Heart right ventricle (tissue), 16 donors: ENCODE measurements at regions not wholly inside any gene's neighbourhood (a gene's known extent, or its start where the extent isn't known, plus 50 kb on each side); places are given as distances from the start of the nearest gene placed in this dataset.

Experiments
- ATAC-seq, 8 donors: fragments of 200-7000 bp; cut with Tn5 transposase; one replicate each; pipeline ENCODE4 v1.9.1; 2020; ENCODE audit warnings: mild to moderate bottlenecking in 8 of 8, moderate library complexity in 8 of 8, moderate number of reproducible peaks in 1 of 8
- DNase-seq, 2 donors: peaks; one replicate each; pipeline ENCODE4 v3.0.0-alpha.2; 2020
- H3K27ac ChIP-seq, 10 donors: fragments of 200-600 bp; sonication (generic) in 2 of 10; one replicate each; pipeline versions ENCODE4 v1.5.0 to v1.8.0; 2020 to 2022; ENCODE audit warnings: mild to moderate bottlenecking in 3 of 10
- H3K27me3 ChIP-seq, 7 donors: fragments of 200-600 bp; one replicate each; pipeline ENCODE4 v1.8.0; 2021 to 2022; ENCODE audit warnings: mild to moderate bottlenecking in 2 of 7
- H3K36me3 ChIP-seq, 9 donors: fragments of 200-600 bp; sonication (generic) in 1 of 9; one replicate each; pipeline versions ENCODE4 v1.5.0 to v1.8.0; 2020 to 2022; ENCODE audit warnings: mild to moderate bottlenecking in 2 of 9
- H3K4me1 ChIP-seq, 9 donors: fragments of 200-600 bp; sonication (generic) in 1 of 9; one replicate each; pipeline versions ENCODE4 v1.5.0 to v1.8.0; 2020 to 2022; ENCODE audit warnings: mild to moderate bottlenecking in 4 of 9
- H3K4me3 ChIP-seq, 10 donors: fragments of 200-600 bp; sonication (generic) in 2 of 10; one replicate each; pipeline versions ENCODE4 v1.5.0 to v1.8.0; 2020 to 2022; ENCODE audit warnings: mild to moderate bottlenecking in 7 of 10, moderate library complexity in 2 of 10
- H3K9me3 ChIP-seq, 11 donors: fragments of 200-600 bp in 10 of 11; sonication (generic) in 2 of 11; one replicate each; pipeline versions ENCODE4 v1.5.0 to v1.8.0; 2013 to 2022; ENCODE audit warnings: mild to moderate bottlenecking in 2 of 11, control low read depth in 1 of 11, moderate library complexity in 1 of 11
- WGBS, 2 donors: extraction: QIAGEN DNeasy Blood & Tissue Kit; methylation state at CpG; one replicate each; pipeline ENCODE4 v1.1.7; 2013; ENCODE audit warnings: inconsistent platforms in 1 of 2; 5-methylcytosine and 5-hydroxymethylcytosine counted together
- intact Hi-C, 10 donors: fragments of 100-400 bp; cut with DNase I; formaldehyde crosslinking; loops; one replicate each; pipeline versions ENCODE4 v1.11.1 to v1.14.2; 2022
- TF ChIP-seq, protein P1 (sequence below), 9 donors: fragments of 200-600 bp; sonication (generic) in 2 of 9; IDR thresholded peaks; one replicate each; pipeline versions ENCODE4 v1.5.0 to v1.8.0; 2021 to 2022; ENCODE audit warnings: antibody characterized with exemption in 9 of 9, mild to moderate bottlenecking in 5 of 9, moderate library complexity in 1 of 9
- donor health status: Arrhythmogenic right ventricular cardiomyopathy.
- donor health status: ischemic (EF 13 %, LVEDD 7.1; RV severe dilation, severe dysfunction).
- donor health status: healthy with polysubstance abuse.
- donor health status: DM: no; HTN: yes; CAD: no.
- donor health status: DM: no; HTN: no; CAD: no.
- donor health status: ischemic (EF 25% LVEDD 6.9; RV normal size, moderate dysfunction).
- donor health status: ischemic (EF 25% LVEDD 5.7; RV mildly dilated, moderate dysfunction).
- donor health status: healthy.
- donor health status: DM: yes; HTN: yes; CAD: no.
- donor health status: Ischemic cardiomyopathy.
- donor health status: ischemic (EF 35%, LVEDD 5.7; RV mildly dilated, moderate dysfunction).
- donor health status: nonischemic (EF 11% LVEDD 7.7; RV severe dilation, severe dysfunction).
- donor health status: DM: yes; HTN: yes; CAD: no.
- donor health status: PGD.
- donor health status: ischemic (EF 29% LVEDD 5.4; RV normal size, mild dysfunction).
- donor health status: nonischemic (EF 23%, LVEDD 6.1; RV moderate dilation, normal function).

DNA sequence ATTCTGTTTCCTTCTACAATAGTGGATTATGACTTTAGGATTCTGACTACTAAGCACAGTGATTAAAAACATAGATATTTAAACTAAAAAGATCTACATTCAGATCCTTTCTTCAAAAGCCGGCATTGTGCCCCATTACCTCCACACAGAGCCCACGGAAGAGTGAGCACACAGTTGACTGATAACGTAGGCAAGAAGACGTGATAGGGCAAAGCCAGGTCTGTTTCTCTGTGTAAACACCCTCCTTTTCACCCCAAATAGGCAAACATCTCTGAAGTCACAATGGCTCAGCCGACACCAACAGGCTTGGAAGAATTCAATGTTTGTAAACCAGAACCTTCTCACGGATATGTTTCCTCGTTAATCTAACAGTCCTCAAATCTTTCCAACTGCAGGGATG, 302.9 kb downstream of the CMPK2 start:
- Histone ChIP-seq H3K27me3 (no peaks in the 10 kb centered on the region), H3K4me1 (no peaks in the 10 kb centered on the region), H3K9me3 (no peaks in the 10 kb centered on the region), H3K4me3 (no peak overlapping the region), H3K36me3 (no peaks in the 10 kb centered on the region), H3K27ac (no peak overlapping the region)
- intact Hi-C loops, result no loop called here
- TF ChIP-seq, protein P1, sequence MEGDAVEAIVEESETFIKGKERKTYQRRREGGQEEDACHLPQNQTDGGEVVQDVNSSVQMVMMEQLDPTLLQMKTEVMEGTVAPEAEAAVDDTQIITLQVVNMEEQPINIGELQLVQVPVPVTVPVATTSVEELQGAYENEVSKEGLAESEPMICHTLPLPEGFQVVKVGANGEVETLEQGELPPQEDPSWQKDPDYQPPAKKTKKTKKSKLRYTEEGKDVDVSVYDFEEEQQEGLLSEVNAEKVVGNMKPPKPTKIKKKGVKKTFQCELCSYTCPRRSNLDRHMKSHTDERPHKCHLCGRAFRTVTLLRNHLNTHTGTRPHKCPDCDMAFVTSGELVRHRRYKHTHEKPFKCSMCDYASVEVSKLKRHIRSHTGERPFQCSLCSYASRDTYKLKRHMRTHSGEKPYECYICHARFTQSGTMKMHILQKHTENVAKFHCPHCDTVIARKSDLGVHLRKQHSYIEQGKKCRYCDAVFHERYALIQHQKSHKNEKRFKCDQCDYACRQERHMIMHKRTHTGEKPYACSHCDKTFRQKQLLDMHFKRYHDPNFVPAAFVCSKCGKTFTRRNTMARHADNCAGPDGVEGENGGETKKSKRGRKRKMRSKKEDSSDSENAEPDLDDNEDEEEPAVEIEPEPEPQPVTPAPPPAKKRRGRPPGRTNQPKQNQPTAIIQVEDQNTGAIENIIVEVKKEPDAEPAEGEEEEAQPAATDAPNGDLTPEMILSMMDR (IDR thresholded peaks at IDR 0.05), result no peak
- DNase-seq (no peak), ATAC-seq (no peak)
- WGBS, 2 donors, result 74 to 78% methylated on average over 7 of the region's 7 CpGs

GRCh38 chr2:6564326-6564725, 301.4 kb downstream of the CMPK2 start:
- ATAC-seq (no peak), DNase-seq (no peak)
- Histone ChIP-seq H3K4me3 (no peak overlapping the region), H3K36me3 (no peaks in the 10 kb centered on the region), H3K27ac (no peak overlapping the region), H3K27me3 (no peaks in the 10 kb centered on the region), H3K9me3 (no peaks in the 10 kb centered on the region), H3K4me1 (no peaks in the 10 kb centered on the region)
- 39 to 51% methylated on average over 1 of the region's 1 CpG for WGBS, 2 donors
- TF ChIP-seq, protein P1 (IDR thresholded peaks at IDR 0.05), result no peak
- intact Hi-C loops, result no loop called here

DNA sequence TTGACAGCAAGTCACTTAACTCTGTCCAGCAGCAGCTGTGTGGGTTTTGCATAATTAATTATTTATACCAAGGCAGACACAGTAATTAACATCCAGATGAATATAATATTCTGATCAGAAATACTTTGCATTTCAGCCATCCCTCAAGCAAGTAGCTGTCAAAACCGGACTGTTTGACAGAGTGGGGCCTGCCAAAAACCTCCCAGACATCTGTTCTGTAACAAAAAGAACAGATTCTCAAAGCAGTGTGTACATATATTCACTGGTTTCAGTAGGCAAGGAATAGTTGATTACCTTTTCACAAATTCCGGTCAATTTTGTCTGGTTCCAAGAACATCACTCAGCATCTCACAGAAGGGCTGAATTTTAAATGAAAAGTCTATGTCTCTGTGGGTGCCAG, 291.6 kb downstream of the CMPK2 start:
- Histone ChIP-seq H3K27me3 (peaks cover 0 to 4% (median 0%) of the 10 kb centered on the region in 7 donors), H3K36me3 (no peaks in the 10 kb centered on the region), H3K4me3 (no peak overlapping the region), H3K4me1 (no peaks in the 10 kb centered on the region), H3K27ac (no peak overlapping the region), H3K9me3 (no peaks in the 10 kb centered on the region)
- 58 to 64% methylated on average over 2 of the region's 2 CpGs for WGBS, 2 donors
- intact Hi-C loops, result no loop called here
- ATAC-seq (no peak), DNase-seq (no peak)
- TF ChIP-seq, protein P1 (IDR thresholded peaks at IDR 0.05), result no peak

- no peaks in the 10 kb centered on the region for H3K36me3 ChIP-seq
- TF ChIP-seq, protein P1 (IDR thresholded peaks at IDR 0.05), result no peak
- no peaks in the 10 kb centered on the region for H3K4me1 ChIP-seq
- WGBS, 2 donors, result 79 to 80% methylated on average over 2 of the region's 2 CpGs
- H3K9me3 ChIP-seq, result no peaks in the 10 kb centered on the region
- intact Hi-C loops, result no loop called here
- H3K27me3 ChIP-seq, result peaks cover 0 to 6% (median 0%) of the 10 kb centered on the region in 7 donors
- H3K4me3 ChIP-seq, result no peak overlapping the region
- DNase-seq (no peak), ATAC-seq (no peak)
- no peak overlapping the region for H3K27ac ChIP-seq
Measured at GRCh38 chr2:6576302-6576701, 289.4 kb downstream of the CMPK2 start.
